HepG2 (cell line): ENCODE measurements at regions not wholly inside any gene's neighbourhood (a gene's known extent, or its start where the extent isn't known, plus 50 kb on each side); places are given as distances from the start of the nearest gene placed in this dataset.
A peak's percentile ranks its signal among the peaks of the same experiment; 100 is the strongest.

Experiments
- AGO1 ChIP-seq: fragments of 200-400 bp; formaldehyde crosslinking; IDR thresholded peaks from 2 replicates; pipeline ENCODE4 v1.6.1; 2017; ENCODE audit warnings: mild to moderate bottlenecking, low read depth, low read length, moderate library complexity; ENCODE audit not compliant: poor library complexity, severe bottlenecking
- CEBPG ChIP-seq: IDR thresholded peaks from 2 replicates; pipeline ENCODE4 v1.6.1; 2016
- CHD2 ChIP-seq: IDR thresholded peaks from 2 replicates; pipeline ENCODE4 v1.6.1; 2011; ENCODE audit warnings: low read depth, low read length, improper control_type of control experiment
- DPF2 ChIP-seq: sonication (generic); formaldehyde crosslinking; IDR thresholded peaks from 2 replicates; pipeline ENCODE4 v1.4.0; 2020; ENCODE audit warnings: mild to moderate bottlenecking, low read depth, missing genetic modification reagents, borderline replicate concordance
- GATAD2A ChIP-seq: IDR thresholded peaks from 2 replicates; pipeline ENCODE4 v1.6.1; 2016
- NKX3-1 ChIP-seq: sonication (generic); formaldehyde crosslinking; IDR thresholded peaks from 2 replicates; pipeline ENCODE4 v1.5.0; 2020; ENCODE audit warnings: missing genetic modification reagents
- NR2C2 ChIP-seq: sonication (generic); formaldehyde crosslinking; IDR thresholded peaks from 2 replicates; pipeline ENCODE4 v1.4.0; 2020; ENCODE audit warnings: missing genetic modification reagents, mild to moderate bottlenecking, moderate library complexity, borderline replicate concordance
- POLR2AphosphoS2 ChIP-seq: IDR thresholded peaks from 2 replicates; pipeline ENCODE4 v1.6.1; 2011; ENCODE audit warnings: low read depth, low read length, improper control_type of control experiment
- TBX2 ChIP-seq: sonication (generic); formaldehyde crosslinking; IDR thresholded peaks from 2 replicates; pipeline ENCODE4 v1.5.0; 2020; ENCODE audit warnings: missing genetic modification reagents, mild to moderate bottlenecking, borderline replicate concordance
- TCF12 ChIP-seq, 2 experiments: fragments of 450-650 bp in 1 of 2; sonication (generic) in 1 of 2; formaldehyde crosslinking in 1 of 2; IDR thresholded peaks; 2 replicates each; pipeline versions ENCODE4 v1.6.1 to v1.8.0; 2017 to 2022; ENCODE audit warnings: antibody characterized with exemption in 1 of 2, mild to moderate bottlenecking in 1 of 2, missing genetic modification reagents in 1 of 2, moderate library complexity in 1 of 2
- U2AF2 ChIP-seq: fragments of 200-400 bp; formaldehyde crosslinking; IDR thresholded peaks from 2 replicates; pipeline ENCODE4 v1.6.1; 2017; ENCODE audit warnings: low read depth, mild to moderate bottlenecking, low read length
- ZBTB3 ChIP-seq: sonication (generic); formaldehyde crosslinking; IDR thresholded peaks from 2 replicates; pipeline ENCODE4 v1.4.0; 2020; ENCODE audit warnings: low read depth, mild to moderate bottlenecking, moderate library complexity, missing genetic modification reagents, borderline replicate concordance
- ZC3H13 ChIP-seq: sonication (generic); formaldehyde crosslinking; IDR thresholded peaks from 2 replicates; pipeline ENCODE4 v1.8.1; 2023; ENCODE audit warnings: mild to moderate bottlenecking, missing genetic modification reagents, moderate library complexity
- ZEB1 ChIP-seq: IDR thresholded peaks from 2 replicates; pipeline ENCODE4 v1.6.1; 2012; ENCODE audit warnings: mild to moderate bottlenecking, low read depth, inconsistent platforms; ENCODE audit not compliant: insufficient replicate concordance
- ZFP36L2 ChIP-seq: sonication (generic); formaldehyde crosslinking; IDR thresholded peaks from 2 replicates; pipeline ENCODE4 v1.4.0; 2020; ENCODE audit warnings: missing genetic modification reagents
- ZNF180 ChIP-seq: sonication (generic); formaldehyde crosslinking; IDR thresholded peaks from 2 replicates; pipeline ENCODE4 v1.4.0; 2020; ENCODE audit warnings: low read depth, missing genetic modification reagents, borderline replicate concordance
- ZNF569 ChIP-seq: sonication (generic); formaldehyde crosslinking; IDR thresholded peaks from 2 replicates; pipeline ENCODE4 v1.5.0; 2020; ENCODE audit warnings: mild to moderate bottlenecking, missing genetic modification reagents, moderate library complexity, borderline replicate concordance
- ZNF790 ChIP-seq: sonication (generic); formaldehyde crosslinking; IDR thresholded peaks from 2 replicates; pipeline ENCODE4 v1.8.0; 2022; ENCODE audit warnings: missing genetic modification reagents, mild to moderate bottlenecking, borderline replicate concordance
- TF ChIP-seq, protein P1 (sequence below): sonication (generic); formaldehyde crosslinking; IDR thresholded peaks from 2 replicates; pipeline ENCODE4 v1.8.0; 2022; ENCODE audit warnings: mild to moderate bottlenecking, missing genetic modification reagents, moderate library complexity
- TF ChIP-seq, protein P2 (sequence below): sonication (generic); formaldehyde crosslinking; IDR thresholded peaks from 2 replicates; pipeline ENCODE4 v1.9.0; 2021; ENCODE audit warnings: missing genetic modification reagents, mild to moderate bottlenecking, borderline replicate concordance
- TF ChIP-seq, protein P3 (sequence below), 2 experiments: sonication (generic) in 1 of 2; formaldehyde crosslinking in 1 of 2; IDR thresholded peaks; 2 replicates each; pipeline versions ENCODE4 v1.6.1 to v1.9.0; 2014 to 2022; ENCODE audit warnings: antibody characterized with exemption in 1 of 2, borderline replicate concordance in 1 of 2, inconsistent platforms in 1 of 2, low read depth in 1 of 2, missing genetic modification reagents in 1 of 2

DNA sequence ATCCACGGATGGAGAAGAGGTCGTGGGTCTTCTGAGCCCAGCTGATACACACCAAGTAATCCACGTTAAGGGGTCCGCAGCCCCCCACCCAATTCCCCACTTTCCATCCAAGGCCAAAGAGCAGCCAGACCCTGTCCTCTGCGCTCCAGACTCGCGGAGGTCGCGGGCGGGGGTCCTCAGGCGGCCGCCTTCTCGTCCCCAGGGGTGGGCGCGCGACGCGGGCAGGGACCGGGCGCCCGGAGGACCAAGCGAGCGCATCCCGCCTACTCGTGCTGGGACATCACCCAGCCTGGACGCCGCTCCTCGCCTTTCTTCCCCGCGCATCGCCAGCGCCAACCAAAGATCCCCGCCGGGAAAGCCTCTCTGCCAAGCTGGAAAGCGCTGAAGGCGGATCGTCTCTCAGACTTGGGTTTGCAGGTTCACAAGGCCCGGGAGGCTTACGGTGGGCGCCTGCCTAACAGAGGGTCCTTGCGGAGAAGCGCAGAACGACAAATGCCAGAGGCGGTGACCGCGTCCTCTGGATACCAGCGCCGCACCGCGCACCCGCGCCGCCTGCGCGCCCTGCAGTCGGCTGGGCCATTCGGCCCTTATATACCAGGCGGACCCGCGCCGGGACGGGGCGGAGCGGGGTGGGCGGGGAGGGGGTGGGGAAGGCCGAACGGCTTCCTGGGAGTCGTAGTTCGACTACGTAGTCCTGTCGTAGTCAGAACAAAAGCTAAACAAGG, 471.6 kb downstream of the SOX9 start (continued):
- TF ChIP-seq, protein P1, sequence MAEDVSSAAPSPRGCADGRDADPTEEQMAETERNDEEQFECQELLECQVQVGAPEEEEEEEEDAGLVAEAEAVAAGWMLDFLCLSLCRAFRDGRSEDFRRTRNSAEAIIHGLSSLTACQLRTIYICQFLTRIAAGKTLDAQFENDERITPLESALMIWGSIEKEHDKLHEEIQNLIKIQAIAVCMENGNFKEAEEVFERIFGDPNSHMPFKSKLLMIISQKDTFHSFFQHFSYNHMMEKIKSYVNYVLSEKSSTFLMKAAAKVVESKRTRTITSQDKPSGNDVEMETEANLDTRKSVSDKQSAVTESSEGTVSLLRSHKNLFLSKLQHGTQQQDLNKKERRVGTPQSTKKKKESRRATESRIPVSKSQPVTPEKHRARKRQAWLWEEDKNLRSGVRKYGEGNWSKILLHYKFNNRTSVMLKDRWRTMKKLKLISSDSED (CRISPR knock-in tag) = 0 out of 2 replicates have a peak, but pooled peaks have one; percentile 40
- TF ChIP-seq NR2C2 (CRISPR knock-in tag) = peak; percentile 41
- TF ChIP-seq ZNF790 = no peak
- TF ChIP-seq ZNF569 (CRISPR knock-in tag) = no peak
- TF ChIP-seq U2AF2 = no peak
- no peak for TF ChIP-seq DPF2 (CRISPR knock-in tag)
- TF ChIP-seq CHD2 = no peak
- peak; percentile 59 for TF ChIP-seq ZEB1
- TF ChIP-seq AGO1 = no peak
- TF ChIP-seq NKX3-1 (CRISPR knock-in tag) = peak; percentile 90; the same call in 1 of the 2 replicates
- TF ChIP-seq, protein P2, sequence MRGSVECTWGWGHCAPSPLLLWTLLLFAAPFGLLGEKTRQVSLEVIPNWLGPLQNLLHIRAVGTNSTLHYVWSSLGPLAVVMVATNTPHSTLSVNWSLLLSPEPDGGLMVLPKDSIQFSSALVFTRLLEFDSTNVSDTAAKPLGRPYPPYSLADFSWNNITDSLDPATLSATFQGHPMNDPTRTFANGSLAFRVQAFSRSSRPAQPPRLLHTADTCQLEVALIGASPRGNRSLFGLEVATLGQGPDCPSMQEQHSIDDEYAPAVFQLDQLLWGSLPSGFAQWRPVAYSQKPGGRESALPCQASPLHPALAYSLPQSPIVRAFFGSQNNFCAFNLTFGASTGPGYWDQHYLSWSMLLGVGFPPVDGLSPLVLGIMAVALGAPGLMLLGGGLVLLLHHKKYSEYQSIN (CRISPR knock-in tag) = no peak
- TF ChIP-seq, protein P3, sequence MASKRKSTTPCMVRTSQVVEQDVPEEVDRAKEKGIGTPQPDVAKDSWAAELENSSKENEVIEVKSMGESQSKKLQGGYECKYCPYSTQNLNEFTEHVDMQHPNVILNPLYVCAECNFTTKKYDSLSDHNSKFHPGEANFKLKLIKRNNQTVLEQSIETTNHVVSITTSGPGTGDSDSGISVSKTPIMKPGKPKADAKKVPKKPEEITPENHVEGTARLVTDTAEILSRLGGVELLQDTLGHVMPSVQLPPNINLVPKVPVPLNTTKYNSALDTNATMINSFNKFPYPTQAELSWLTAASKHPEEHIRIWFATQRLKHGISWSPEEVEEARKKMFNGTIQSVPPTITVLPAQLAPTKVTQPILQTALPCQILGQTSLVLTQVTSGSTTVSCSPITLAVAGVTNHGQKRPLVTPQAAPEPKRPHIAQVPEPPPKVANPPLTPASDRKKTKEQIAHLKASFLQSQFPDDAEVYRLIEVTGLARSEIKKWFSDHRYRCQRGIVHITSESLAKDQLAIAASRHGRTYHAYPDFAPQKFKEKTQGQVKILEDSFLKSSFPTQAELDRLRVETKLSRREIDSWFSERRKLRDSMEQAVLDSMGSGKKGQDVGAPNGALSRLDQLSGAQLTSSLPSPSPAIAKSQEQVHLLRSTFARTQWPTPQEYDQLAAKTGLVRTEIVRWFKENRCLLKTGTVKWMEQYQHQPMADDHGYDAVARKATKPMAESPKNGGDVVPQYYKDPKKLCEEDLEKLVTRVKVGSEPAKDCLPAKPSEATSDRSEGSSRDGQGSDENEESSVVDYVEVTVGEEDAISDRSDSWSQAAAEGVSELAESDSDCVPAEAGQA (IDR thresholded peaks at IDR 0.05; ENCODE audit: low read depth) = no peak
- TF ChIP-seq, protein P3 (CRISPR knock-in tag; IDR thresholded peaks at IDR 0.05; ENCODE audit: borderline replicate concordance) = no peak
- TF ChIP-seq TCF12 (IDR thresholded peaks at IDR 0.05) = no peak
- no peak for TF ChIP-seq TCF12 (CRISPR knock-in tag; IDR thresholded peaks at IDR 0.05)
- TF ChIP-seq ZC3H13 (CRISPR knock-in tag) = peak; percentile 54; the same call in 1 of the 2 replicates
- peak; percentile 83; the same call in 1 of the 2 replicates for TF ChIP-seq POLR2AphosphoS2
- peak; percentile 90 for TF ChIP-seq TBX2 (CRISPR knock-in tag)
- TF ChIP-seq GATAD2A (CRISPR knock-in tag) = peak; percentile 68
- peak; percentile 42; the same call in 1 of the 2 replicates for TF ChIP-seq ZBTB3 (CRISPR knock-in tag)
- peak; percentile 85; the same call in 1 of the 2 replicates for TF ChIP-seq ZFP36L2 (CRISPR knock-in tag)
- peak; percentile 54 for TF ChIP-seq CEBPG (CRISPR knock-in tag)
- TF ChIP-seq ZNF180 (CRISPR knock-in tag) = no peak
